ENCODE measurements at regions not wholly inside any gene's neighbourhood (a gene's known extent, or its start where the extent isn't known, plus 50 kb on each side); places are given as distances from the start of the nearest gene placed in this dataset.
"Not testable (repeated sequence)": the region's sequence is repeated elsewhere in the genome, so short reads cannot be mapped to it uniquely, and the experiment has no call there.

GRCh38 chr4:97081951-97082350 lies 1061.3 kb downstream of the STPG2 start:
- ChIA-PET CTCF (no interaction called here), POLR2A (no interaction called here)
- Histone ChIP-seq H3K9me3 (replicated peaks; ENCODE audit: control insufficient read depth, insufficient read depth, low read length) (no peaks in the 10 kb centered on the region), H3K4me3 (replicated peaks in 1 of 3; ENCODE audit: insufficient read depth in 1 of 3, low read depth in 1 of 3, low read length in 3 of 3) (no peak overlapping the region), H3K4me1 (ENCODE audit: control insufficient read depth, extremely low read depth, insufficient read depth, low read length) (no peaks in the 10 kb centered on the region), H3K27me3 (ENCODE audit: control insufficient read depth in 2 of 2, insufficient read depth in 2 of 2, low read length in 2 of 2) (no peaks in the 10 kb centered on the region), H3K79me2 (ENCODE audit: control insufficient read depth, insufficient read depth, low read length) (no peaks in the 10 kb centered on the region), H3K9ac (replicated peaks; ENCODE audit: extremely low read depth, insufficient read depth, low read length) (no peak overlapping the region), H3K4me2 (ENCODE audit: insufficient read depth, low read length) (no peak overlapping the region), H3K27ac (ENCODE audit: insufficient read depth, low read depth, low read length) (no peak overlapping the region), H4K20me1 (replicated peaks; ENCODE audit: control insufficient read depth, extremely low read depth, insufficient read depth, low read length) (no peaks in the 10 kb centered on the region), H3K36me3 (ENCODE audit: control insufficient read depth in 2 of 2, extremely low read depth in 1 of 2, insufficient read depth in 2 of 2, low read length in 2 of 2) (no peaks in the 10 kb centered on the region), H3K9me1 (replicated peaks; ENCODE audit: control insufficient read depth, extremely low read depth, insufficient read depth, low read length) (no peaks in the 10 kb centered on the region), H2AFZ (ENCODE audit: low read depth, low read length) (no peak overlapping the region)
- BruUV-seq (replicated peaks): no TSS peak
- intact Hi-C loops (cut with micrococcal nuclease): no loop called here
- DNase-seq (ENCODE audit: low read depth, low spot score): no peak
- dilution Hi-C loops (cut with MboI; ENCODE audit: extremely low pct_ligation_motif_present, low sequenced_read_pairs): no loop called here
- no peak for FAIRE-seq
- TF ChIP-seq MYC (IDR thresholded peaks at IDR 0.05; ENCODE audit: low read depth, low read length) (no peak), FOS (IDR thresholded peaks at IDR 0.05; ENCODE audit: borderline replicate concordance, insufficient read depth, low read length) (no peak), CTCF (IDR thresholded peaks at IDR 0.05; ENCODE audit: extremely low read depth in 1 of 2, insufficient read depth in 1 of 2, low read depth in 1 of 2, low read length in 2 of 2) (no peak)

- BruUV-seq (replicated peaks); intact Hi-C loops (cut with micrococcal nuclease); POLR2A ChIA-PET; H3K27me3 ChIP-seq (ENCODE audit: control insufficient read depth in 2 of 2, insufficient read depth in 2 of 2, low read length in 2 of 2); H2AFZ ChIP-seq (ENCODE audit: low read depth, low read length); H3K4me3 ChIP-seq (replicated peaks in 1 of 3; ENCODE audit: insufficient read depth in 1 of 3, low read depth in 1 of 3, low read length in 3 of 3); H3K27ac ChIP-seq (ENCODE audit: insufficient read depth, low read depth, low read length); dilution Hi-C loops (cut with MboI; ENCODE audit: extremely low pct_ligation_motif_present, low sequenced_read_pairs); H3K9me3 ChIP-seq (replicated peaks; ENCODE audit: control insufficient read depth, insufficient read depth, low read length); H3K4me1 ChIP-seq (ENCODE audit: control insufficient read depth, extremely low read depth, insufficient read depth, low read length); H3K36me3 ChIP-seq (ENCODE audit: control insufficient read depth in 2 of 2, extremely low read depth in 1 of 2, insufficient read depth in 2 of 2, low read length in 2 of 2); H3K4me2 ChIP-seq (ENCODE audit: insufficient read depth, low read length); H4K20me1 ChIP-seq (replicated peaks; ENCODE audit: control insufficient read depth, extremely low read depth, insufficient read depth, low read length); DNase-seq (ENCODE audit: low read depth, low spot score); H3K9me1 ChIP-seq (replicated peaks; ENCODE audit: control insufficient read depth, extremely low read depth, insufficient read depth, low read length); H3K79me2 ChIP-seq (ENCODE audit: control insufficient read depth, insufficient read depth, low read length); H3K9ac ChIP-seq (replicated peaks; ENCODE audit: extremely low read depth, insufficient read depth, low read length); FAIRE-seq; CTCF ChIA-PET: not testable (repeated sequence)
Measured at GRCh38 chr4:97097036-97097435, 1046.2 kb downstream of the STPG2 start.

DNA sequence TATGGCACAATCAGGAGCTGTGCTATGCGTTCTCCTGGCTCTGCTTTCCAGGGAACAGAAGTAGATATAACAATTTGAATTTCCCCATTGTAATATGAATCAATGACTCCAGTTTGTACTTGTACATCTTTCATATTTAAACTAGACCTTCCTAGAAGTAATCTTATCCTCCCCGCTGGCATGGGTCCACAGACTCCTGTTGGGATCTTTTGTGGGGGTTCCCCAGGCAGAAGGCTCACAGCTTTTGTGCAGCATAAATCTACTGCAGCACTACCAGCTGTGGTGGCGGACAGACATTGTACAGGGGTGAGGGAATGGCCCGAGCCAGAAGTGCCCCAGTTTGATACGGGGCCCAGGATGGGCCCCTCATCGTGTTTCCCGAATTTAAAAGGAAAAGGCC lies 1042.1 kb downstream of the STPG2 start:
- H3K9me1 ChIP-seq (replicated peaks; ENCODE audit: control insufficient read depth, extremely low read depth, insufficient read depth, low read length); H3K4me1 ChIP-seq (ENCODE audit: control insufficient read depth, extremely low read depth, insufficient read depth, low read length); H3K36me3 ChIP-seq (ENCODE audit: control insufficient read depth in 2 of 2, extremely low read depth in 1 of 2, insufficient read depth in 2 of 2, low read length in 2 of 2); H2AFZ ChIP-seq (ENCODE audit: low read depth, low read length); POLR2A ChIA-PET; H3K4me2 ChIP-seq (ENCODE audit: insufficient read depth, low read length); H3K27me3 ChIP-seq (ENCODE audit: control insufficient read depth in 2 of 2, insufficient read depth in 2 of 2, low read length in 2 of 2); H3K9me3 ChIP-seq (replicated peaks; ENCODE audit: control insufficient read depth, insufficient read depth, low read length); FAIRE-seq; H3K27ac ChIP-seq (ENCODE audit: insufficient read depth, low read depth, low read length); H3K79me2 ChIP-seq (ENCODE audit: control insufficient read depth, insufficient read depth, low read length); H3K4me3 ChIP-seq (replicated peaks in 1 of 3; ENCODE audit: insufficient read depth in 1 of 3, low read depth in 1 of 3, low read length in 3 of 3); H4K20me1 ChIP-seq (replicated peaks; ENCODE audit: control insufficient read depth, extremely low read depth, insufficient read depth, low read length); H3K9ac ChIP-seq (replicated peaks; ENCODE audit: extremely low read depth, insufficient read depth, low read length); intact Hi-C loops (cut with micrococcal nuclease); dilution Hi-C loops (cut with MboI; ENCODE audit: extremely low pct_ligation_motif_present, low sequenced_read_pairs); DNase-seq (ENCODE audit: low read depth, low spot score); CTCF ChIA-PET; BruUV-seq (replicated peaks): not testable (repeated sequence)
